CD14-positive monocyte (primary cell): ENCODE measurements at regions not wholly inside any gene's neighbourhood (a gene's known extent, or its start where the extent isn't known, plus 50 kb on each side); places are given as distances from the start of the nearest gene placed in this dataset.

Experiments
- DNase-seq, 3 donors: peaks; one replicate each; pipeline ENCODE4 v3.0.0-alpha.2; 2011 to 2022
- H2AFZ ChIP-seq: 2 replicates; pipeline ENCODE4 v1.6.0; 2012; ENCODE audit warnings: mild to moderate bottlenecking, low read depth, low read length, inconsistent platforms; ENCODE audit not compliant: insufficient read depth, poor library complexity, severe bottlenecking
- H3K27ac ChIP-seq, 2 donors: 1 replicate in 1 of 2; 2 replicates in 1 of 2; pipeline ENCODE4 v1.5.1; 2012 to 2013; ENCODE audit warnings: low read length in 2 of 2, control low read depth in 1 of 2, inconsistent platforms in 1 of 2, low read depth in 1 of 2, mild to moderate bottlenecking in 1 of 2
- H3K27me3 ChIP-seq, 2 donors: one replicate each; pipeline versions ENCODE4 v1.6.0 to v1.6.1; 2011 to 2013; ENCODE audit warnings: low read length in 2 of 2; ENCODE audit not compliant: control insufficient read depth in 2 of 2, insufficient read depth in 2 of 2
- H3K36me3 ChIP-seq, 2 donors: replicated peaks in 1 of 2; 1 replicate in 1 of 2; 2 replicates in 1 of 2; pipeline versions ENCODE4 v1.5.1 to v1.6.1; 2012 to 2013; ENCODE audit warnings: low read length in 2 of 2, control low read depth in 1 of 2, inconsistent platforms in 1 of 2, mild to moderate bottlenecking in 1 of 2; ENCODE audit not compliant: insufficient read depth in 2 of 2, control insufficient read depth in 1 of 2
- H3K4me1 ChIP-seq, 2 donors: 1 replicate in 1 of 2; 2 replicates in 1 of 2; pipeline versions ENCODE4 v1.5.1 to v1.6.1; 2012 to 2013; ENCODE audit warnings: low read length in 2 of 2, control low read depth in 1 of 2, inconsistent platforms in 1 of 2, mild to moderate bottlenecking in 1 of 2, moderate library complexity in 1 of 2; ENCODE audit not compliant: insufficient read depth in 2 of 2, control insufficient read depth in 1 of 2
- H3K4me2 ChIP-seq: replicated peaks from 2 replicates; pipeline ENCODE3; 2012; ENCODE audit warnings: low read length, moderate library complexity, mild to moderate bottlenecking; ENCODE audit not compliant: poor library complexity, severe bottlenecking; ENCODE audit errors: extremely low read depth
- H3K4me3 ChIP-seq, 3 experiments: fragments of 200-600 bp in 1 of 3; sonication (generic) in 1 of 3; replicated peaks in 1 of 3; 1 replicate in 2 of 3; 2 replicates in 1 of 3; pipeline ENCODE4 v1.5.1; 2011 to 2013; ENCODE audit warnings: low read length in 3 of 3, mild to moderate bottlenecking in 3 of 3, control low read depth in 2 of 3, low read depth in 2 of 3, inconsistent platforms in 1 of 3, moderate library complexity in 1 of 3
- H3K79me2 ChIP-seq: 2 replicates; pipeline ENCODE4 v1.6.0; 2012; ENCODE audit warnings: mild to moderate bottlenecking, control low read depth, inconsistent platforms, low read length, moderate library complexity; ENCODE audit not compliant: insufficient read depth
- H3K9ac ChIP-seq: 2 replicates; pipeline ENCODE4 v1.6.0; 2017; ENCODE audit warnings: low read length, mild to moderate bottlenecking; ENCODE audit not compliant: insufficient read depth, poor library complexity, severe bottlenecking
- H3K9me3 ChIP-seq, 2 donors: replicated peaks in 1 of 2; 1 replicate in 1 of 2; 2 replicates in 1 of 2; pipeline versions ENCODE4 v1.5.1 to v1.6.1; 2012 to 2013; ENCODE audit warnings: low read length in 2 of 2, control low read depth in 1 of 2; ENCODE audit not compliant: control insufficient read depth in 1 of 2, insufficient read depth in 1 of 2
- H4K20me1 ChIP-seq: 2 replicates; pipeline ENCODE4 v1.6.0; 2012; ENCODE audit warnings: mild to moderate bottlenecking, low read length, control low read depth, moderate library complexity; ENCODE audit not compliant: insufficient read depth
- H3K27ac Mint-ChIP-seq, 7 donors: one replicate each; pipeline ENCODE4 v1.8.0; 2020; ENCODE audit warnings: mild to moderate bottlenecking in 7 of 7, mixed read lengths in 7 of 7, moderate library complexity in 6 of 7, inconsistent platforms in 2 of 7
- H3K27me3 Mint-ChIP-seq, 3 donors: one replicate each; pipeline ENCODE4 v1.8.0; 2021 to 2022; ENCODE audit warnings: low read depth in 3 of 3, mild to moderate bottlenecking in 3 of 3, mixed read lengths in 3 of 3, moderate library complexity in 3 of 3, inconsistent platforms in 1 of 3
- H3K36me3 Mint-ChIP-seq, 2 donors: one replicate each; pipeline ENCODE4 v1.8.0; 2020; ENCODE audit warnings: mixed read lengths in 2 of 2, inconsistent platforms in 1 of 2, mild to moderate bottlenecking in 1 of 2
- H3K4me1 Mint-ChIP-seq: one replicate; pipeline ENCODE4 v1.8.0; 2020; ENCODE audit warnings: mild to moderate bottlenecking, mixed read lengths
- H3K4me3 Mint-ChIP-seq, 2 donors: one replicate each; pipeline ENCODE4 v1.8.0; 2020; ENCODE audit warnings: mild to moderate bottlenecking in 2 of 2, mixed read lengths in 2 of 2, moderate library complexity in 1 of 2
- H3K9me3 Mint-ChIP-seq, 7 donors: one replicate each; pipeline ENCODE4 v1.8.0; 2020 to 2022; ENCODE audit warnings: mixed read lengths in 7 of 7, mild to moderate bottlenecking in 6 of 7, moderate library complexity in 6 of 7, inconsistent platforms in 2 of 7
- CTCF ChIP-seq: fragments of 200-600 bp; IDR thresholded peaks from one replicate; pipeline ENCODE4 v1.8.0; 2022; ENCODE audit warnings: antibody characterized with exemption, mild to moderate bottlenecking
- WGBS: methylation state at CpG from one replicate; pipeline ENCODE4 v1.1.5; 2013; ENCODE audit warnings: missing lambda C conversion rate; ENCODE audit not compliant: insufficient coverage; 5-methylcytosine and 5-hydroxymethylcytosine counted together
- intact Hi-C, 2 donors: fragments of 100-400 bp; cut with micrococcal nuclease; formaldehyde crosslinking; loops; one replicate each; pipeline versions ENCODE4 v1.15.0 to v1.15.1; 2023

DNA sequence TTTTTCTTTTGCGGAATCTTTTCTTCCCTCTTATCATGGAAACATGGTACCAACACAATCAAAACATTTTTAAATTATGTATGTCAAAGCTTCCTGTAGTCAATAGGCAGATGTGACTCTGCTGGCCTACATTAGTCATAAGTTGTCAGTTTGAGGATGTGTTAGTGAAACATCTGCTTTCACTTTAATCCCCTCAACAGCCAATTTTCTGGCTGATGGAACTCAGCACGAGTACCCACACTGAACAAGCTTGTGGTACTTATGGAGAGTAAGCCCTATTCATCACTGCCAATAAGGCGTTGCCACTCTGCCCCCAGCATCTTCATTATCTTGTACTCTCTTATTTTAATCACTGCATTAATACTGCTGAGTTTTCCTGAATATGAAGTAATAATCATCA, 1034.4 kb downstream of the CDH9 start:
- no peak overlapping the region for H3K27ac Mint-ChIP-seq
- Histone ChIP-seq H3K9ac (no peak overlapping the region), H3K9me3 (no peaks in the 10 kb centered on the region), H2AFZ (no peak overlapping the region), H3K36me3 (no peaks in the 10 kb centered on the region), H3K4me1 (no peaks in the 10 kb centered on the region), H3K27ac (no peak overlapping the region), H3K27me3 (no peaks in the 10 kb centered on the region), H3K4me3 (no peak overlapping the region), H3K4me2 (no peak overlapping the region), H3K79me2 (no peaks in the 10 kb centered on the region), H4K20me1 (no peaks in the 10 kb centered on the region)
- H3K27me3 Mint-ChIP-seq, result no peaks in the 10 kb centered on the region
- TF ChIP-seq CTCF, result no peak
- peaks cover 0 to 3% (median 0%) of the 10 kb centered on the region in 7 donors for H3K9me3 Mint-ChIP-seq
- H3K36me3 Mint-ChIP-seq, result no peaks in the 10 kb centered on the region
- no peaks in the 10 kb centered on the region for H3K4me1 Mint-ChIP-seq
- DNase-seq, result no peak
- intact Hi-C loops, result no loop called here
- no CpG with 5 or more reads among the region's 3 CpGs for WGBS
- H3K4me3 Mint-ChIP-seq, result no peak overlapping the region

DNA sequence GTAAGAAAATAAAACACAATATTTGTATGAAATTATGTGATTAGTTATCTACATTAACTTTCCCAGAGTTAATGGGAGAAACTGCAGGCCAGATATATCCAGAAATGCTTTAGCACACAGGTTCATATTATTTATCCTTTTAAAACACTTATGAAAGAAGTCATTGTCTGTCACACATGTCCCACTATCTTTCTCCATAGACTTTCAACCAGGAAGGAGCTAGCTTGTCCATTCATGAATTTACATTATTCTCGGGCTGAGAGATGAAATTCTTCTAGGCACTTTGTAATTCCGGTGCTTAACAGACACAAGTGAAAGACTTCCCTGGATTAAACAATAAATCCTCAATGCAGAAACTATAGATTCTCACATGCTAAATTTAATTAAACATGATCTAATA, 1043.2 kb downstream of the CDH9 start:
- intact Hi-C loops, result no loop called here
- Histone ChIP-seq H3K4me3 (no peak overlapping the region), H4K20me1 (no peaks in the 10 kb centered on the region), H3K4me2 (no peak overlapping the region), H3K27ac (no peak overlapping the region), H3K9ac (no peak overlapping the region), H3K79me2 (no peaks in the 10 kb centered on the region), H3K9me3 (peaks cover 0 to 7% of the 10 kb centered on the region in 2 donors), H2AFZ (no peak overlapping the region), H3K4me1 (no peaks in the 10 kb centered on the region), H3K36me3 (no peaks in the 10 kb centered on the region), H3K27me3 (no peaks in the 10 kb centered on the region)
- TF ChIP-seq CTCF, result no peak
- Mint-ChIP-seq H3K27ac (no peak overlapping the region), H3K9me3 (peaks cover 0 to 10% (median 2%) of the 10 kb centered on the region in 7 donors), H3K4me3 (no peak overlapping the region), H3K36me3 (no peaks in the 10 kb centered on the region), H3K27me3 (no peaks in the 10 kb centered on the region), H3K4me1 (no peaks in the 10 kb centered on the region)
- no CpG with 5 or more reads among the region's 2 CpGs for WGBS
- no peak for DNase-seq
